K562 (cell line): ENCODE measurements at regions not wholly inside any gene's neighbourhood (a gene's known extent, or its start where the extent isn't known, plus 50 kb on each side); places are given as distances from the start of the nearest gene placed in this dataset.

ENCODE experiments used
- ATAC-seq: fragments of 200-7000 bp; cut with Tn5 transposase; 3 replicates; pipeline ENCODE4 v1.9.1; 2020; ENCODE audit warnings: moderate library complexity
- BruUV-seq: library from RNA; stranded (reverse); fragments of 400-500 nt; replicated peaks from 2 replicates; lab custom pipeline; 2021; lab: Mats Ljungman, UMichigan
- CTCF ChIA-PET: fragments of 300-600 bp; formaldehyde crosslinking; extraction: SDS; loops from one replicate; lab custom pipeline; 2021; ENCODE audit warnings: low intra/inter-chr PET ratio; lab: Yijun Ruan, JAX
- POLR2A ChIA-PET: fragments of 300-600, 350-650 bp; sonication (Branson Sonifier 250); formaldehyde crosslinking; extraction: SDS; loops from one replicate; lab custom pipeline; 2021; ENCODE audit warnings: antibody characterized with exemption, inconsistent platforms; lab: Yijun Ruan, JAX
- DNase-seq, 4 experiments: peaks; one replicate each; pipeline versions ENCODE4 v3.0.0 to v3.0.0-alpha.2; 2011 to 2018; ENCODE audit warnings: low spot score in 3 of 4, mixed read lengths in 3 of 4; ENCODE audit errors: extremely low read depth in 1 of 4
- FAIRE-seq: peaks from 2 replicates; lab custom pipeline; 2011; peaks lifted over from hg19 to GRCh38; lab: Jason Lieb, UNC
- H2AFZ ChIP-seq: 2 replicates; pipeline ENCODE4 v1.6.0; 2011; ENCODE audit warnings: low read depth, low read length, control low read depth, inconsistent platforms
- H3K27ac ChIP-seq: fragments of 200-600 bp; 3 replicates; pipeline ENCODE4 v1.8.0; 2011; ENCODE audit warnings: low read depth, mild to moderate bottlenecking, control low read depth, inconsistent platforms, low read length, moderate library complexity, mixed read lengths; ENCODE audit errors: extremely low read depth
- H3K27me3 ChIP-seq, 2 experiments: fragments of 300-600 bp in 1 of 2; 2 replicates in 1 of 2; 3 replicates in 1 of 2; pipeline versions ENCODE4 v1.6.0 to v1.8.0; 2011; ENCODE audit warnings: inconsistent platforms in 2 of 2, low read length in 2 of 2, mild to moderate bottlenecking in 1 of 2, mixed read lengths in 1 of 2, moderate library complexity in 1 of 2; ENCODE audit not compliant: control insufficient read depth in 2 of 2, insufficient read depth in 2 of 2
- H3K36me3 ChIP-seq: fragments of 300-600 bp; 3 replicates; pipeline ENCODE4 v1.8.0; 2011; ENCODE audit warnings: mild to moderate bottlenecking, low read length, inconsistent platforms; ENCODE audit not compliant: control insufficient read depth, insufficient read depth
- H3K4me1 ChIP-seq, 2 experiments: fragments of 200-600 bp in 1 of 2; replicated peaks in 1 of 2; 2 replicates in 1 of 2; 3 replicates in 1 of 2; pipeline versions ENCODE4 v1.5.1 to v1.8.0; 2011; ENCODE audit warnings: inconsistent platforms in 2 of 2, low read length in 2 of 2, mild to moderate bottlenecking in 1 of 2, mixed read lengths in 1 of 2, moderate library complexity in 1 of 2; ENCODE audit not compliant: control insufficient read depth in 2 of 2, insufficient read depth in 2 of 2
- H3K4me2 ChIP-seq: 2 replicates; pipeline ENCODE4 v1.6.1; 2011; ENCODE audit warnings: low read length, control low read depth, inconsistent platforms, mixed read lengths; ENCODE audit not compliant: insufficient read depth
- H3K4me3 ChIP-seq: fragments of 200-600 bp; sonication (generic), shearing (Covaris generic); 2 replicates; pipeline ENCODE4 v1.5.1; 2016; ENCODE audit warnings: control low read depth, inconsistent platforms
- H3K79me2 ChIP-seq: fragments of 200-600 bp; 3 replicates; pipeline ENCODE4 v1.8.0; 2011; ENCODE audit warnings: low read length, inconsistent platforms; ENCODE audit not compliant: control insufficient read depth, insufficient read depth
- H3K9ac ChIP-seq, 2 experiments: 2 replicates each; pipeline versions ENCODE4 v1.6.0 to v1.6.1; 2011; ENCODE audit warnings: low read depth in 2 of 2, low read length in 2 of 2, control low read depth in 1 of 2, inconsistent platforms in 1 of 2, mild to moderate bottlenecking in 1 of 2, mixed read lengths in 1 of 2; ENCODE audit not compliant: insufficient read depth in 1 of 2
- H3K9me1 ChIP-seq: one replicate; pipeline ENCODE4 v1.6.0; 2011; ENCODE audit warnings: inconsistent platforms, mild to moderate bottlenecking, low read length, moderate library complexity; ENCODE audit not compliant: control insufficient read depth, insufficient read depth
- H3K9me3 ChIP-seq: replicated peaks from 2 replicates; pipeline ENCODE4 v1.5.1; 2011; ENCODE audit warnings: low read depth, low read length, inconsistent platforms; ENCODE audit not compliant: control insufficient read depth, insufficient read depth
- H4K20me1 ChIP-seq: replicated peaks from 2 replicates; pipeline ENCODE4 v1.6.1; 2011; ENCODE audit warnings: low read length, inconsistent platforms, mixed read lengths; ENCODE audit not compliant: control insufficient read depth, insufficient read depth
- BRD4 ChIP-seq: fragments of 200-600 bp; sonication (generic); IDR thresholded peaks from 2 replicates; pipeline ENCODE4 v1.6.1; 2017; ENCODE audit warnings: inconsistent platforms
- BRF1 ChIP-seq: IDR thresholded peaks from 3 replicates; pipeline ENCODE4 v1.6.1; 2011; ENCODE audit warnings: borderline replicate concordance, mild to moderate bottlenecking; ENCODE audit not compliant: insufficient read length; ENCODE audit errors: extremely low read depth
- BRF2 ChIP-seq: IDR thresholded peaks from 3 replicates; pipeline ENCODE4 v1.6.1; 2011; ENCODE audit warnings: borderline replicate concordance, mild to moderate bottlenecking; ENCODE audit not compliant: insufficient read length, insufficient read depth
- CBX1 ChIP-seq: sonication (generic); IDR thresholded peaks from 2 replicates; pipeline ENCODE4 v1.6.1; 2016; ENCODE audit warnings: antibody characterized with exemption, low read depth, mild to moderate bottlenecking
- CHD2 ChIP-seq: IDR thresholded peaks from 2 replicates; pipeline ENCODE4 v1.6.1; 2011; ENCODE audit warnings: low read depth, low read length
- CREB3L1 ChIP-seq: fragments of 450-650 bp; IDR thresholded peaks from 2 replicates; pipeline ENCODE4 v1.6.1; 2014; ENCODE audit warnings: low read depth, mild to moderate bottlenecking, moderate library complexity, borderline replicate concordance
- EWSR1 ChIP-seq: fragments of 450-650 bp; IDR thresholded peaks from 2 replicates; pipeline ENCODE4 v1.6.1; 2018; ENCODE audit warnings: borderline replicate concordance, mild to moderate bottlenecking, low read depth, moderate library complexity; ENCODE audit not compliant: partially characterized antibody
- RAD51 ChIP-seq: fragments of 450-650 bp; IDR thresholded peaks from 2 replicates; pipeline ENCODE4 v1.7.1; 2016; ENCODE audit warnings: low read depth, mild to moderate bottlenecking, borderline replicate concordance
- RHOXF2B ChIP-seq: fragments of 250-450 bp; sonication (Bioruptor Pico); conservative IDR thresholded peaks from 2 replicates; pipeline ENCODE4 v1.5.1; 2021
- ZNF408 ChIP-seq: fragments of 250-450 bp; sonication (Bioruptor Pico); IDR thresholded peaks from 2 replicates; pipeline ENCODE4 v1.4.0; 2020; ENCODE audit warnings: low read depth, mild to moderate bottlenecking, moderate library complexity
- ZNF695 ChIP-seq: fragments of 450-650 bp; formaldehyde crosslinking; IDR thresholded peaks from 2 replicates; pipeline ENCODE4 v1.4.0; 2020; ENCODE audit warnings: mild to moderate bottlenecking, moderate library complexity
- ZNF77 ChIP-seq: fragments of 250-450 bp; sonication (Bioruptor Pico); IDR thresholded peaks from 2 replicates; pipeline ENCODE4 v1.5.0; 2020
- WGBS: fragments of 100-300 bp; shearing (Covaris generic); methylation state at CpG from one replicate; pipeline ENCODE4 v1.1.6; 2016; ENCODE audit warnings: low coverage, mixed read lengths; ENCODE audit not compliant: insufficient coverage; ENCODE audit errors: missing lambda C conversion rate; 5-methylcytosine and 5-hydroxymethylcytosine counted together
- in situ Hi-C: fragments of 300-500 bp; cut with MboI; formaldehyde crosslinking; loops from 4 replicates; pipeline ENCODE4 v1.15.0; 2018; ENCODE audit warnings: inconsistent platforms, mixed read lengths
- intact Hi-C: fragments of 100-400 bp; cut with micrococcal nuclease; formaldehyde crosslinking; loops from 2 replicates; pipeline ENCODE4 v1.14.2; 2022

- no peaks in the 10 kb centered on the region for H3K27me3 ChIP-seq
- intact Hi-C loops = no loop called here
- no peak for ATAC-seq
Observed at GRCh38 chr1:118821801-118822200, 166.3 kb downstream of the TBX15 start.

GRCh38 chr1:118820864-118821263 is 167.3 kb downstream of the TBX15 start:
- intact Hi-C loops (no loop called here), in situ Hi-C loops (no loop called here)
- WGBS = 0% methylated on average over 1 of the region's 1 CpG
- H3K9ac ChIP-seq = no peak overlapping the region
- no peaks in the 10 kb centered on the region for H3K9me1 ChIP-seq
- no peaks in the 10 kb centered on the region for H3K79me2 ChIP-seq
- no peaks in the 10 kb centered on the region for H3K4me1 ChIP-seq
- ChIA-PET CTCF (no interaction called here), POLR2A (no interaction called here)
- FAIRE-seq = no peak
- BruUV-seq = no TSS peak
- H2AFZ ChIP-seq = no peak overlapping the region
- DNase-seq = no peak
- no peak for ATAC-seq
- H3K27me3 ChIP-seq = no peaks in the 10 kb centered on the region
- H3K4me2 ChIP-seq = no peak overlapping the region
- no peaks in the 10 kb centered on the region for H4K20me1 ChIP-seq
- no peaks in the 10 kb centered on the region for H3K9me3 ChIP-seq
- H3K4me3 ChIP-seq = no peak overlapping the region
- H3K36me3 ChIP-seq = no peaks in the 10 kb centered on the region
- no peak overlapping the region for H3K27ac ChIP-seq
- TF ChIP-seq EWSR1 (no peak), BRD4 (no peak), ZNF695 (no peak), BRF1 (no peak), BRF2 (no peak), CBX1 (no peak), CHD2 (no peak), RHOXF2B (no peak), ZNF77 (CRISPR knock-in tag) (no peak), ZNF408 (CRISPR knock-in tag) (no peak)
- TF ChIP-seq, all 486 proteins: peak for 0

More at GRCh38 chr1:118821801-118822200, 166.3 kb downstream of the TBX15 start:
- H4K20me1 ChIP-seq = no peaks in the 10 kb centered on the region
- DNase-seq = no peak
- ChIA-PET POLR2A (no interaction called here), CTCF (no interaction called here)
- H3K9ac ChIP-seq = no peak overlapping the region
- in situ Hi-C loops = no loop called here
- H3K4me2 ChIP-seq = no peak overlapping the region
- no peaks in the 10 kb centered on the region for H3K9me1 ChIP-seq
- no peak for TF ChIP-seq CREB3L1
- TF ChIP-seq RAD51 = no peak
- no peak overlapping the region for H3K4me3 ChIP-seq
- BruUV-seq = no TSS peak
- H3K27ac ChIP-seq = no peak overlapping the region
- 0% methylated on average over 2 of the region's 2 CpGs for WGBS
- H3K4me1 ChIP-seq = no peaks in the 10 kb centered on the region
- no peaks in the 10 kb centered on the region for H3K9me3 ChIP-seq
- H2AFZ ChIP-seq = no peak overlapping the region
- no peaks in the 10 kb centered on the region for H3K36me3 ChIP-seq
- H3K79me2 ChIP-seq = no peaks in the 10 kb centered on the region
- FAIRE-seq = no peak
